Astrocyte (in vitro differentiated cells and primary cell): ENCODE measurements at regions not wholly inside any gene's neighbourhood (a gene's known extent, or its start where the extent isn't known, plus 50 kb on each side); places are given as distances from the start of the nearest gene placed in this dataset.

Experiments used
- EZH2 ChIP-seq: IDR thresholded peaks from 2 replicates; pipeline ENCODE4 v1.6.1; 2012; ENCODE audit warnings: mild to moderate bottlenecking, low read length, inconsistent platforms; ENCODE audit not compliant: insufficient read depth
- TF ChIP-seq, protein P1 (sequence below): IDR thresholded peaks from 2 replicates; pipeline ENCODE4 v1.5.1; 2011; ENCODE audit warnings: low read depth, mild to moderate bottlenecking, inconsistent platforms, low read length, moderate library complexity; ENCODE audit not compliant: insufficient read depth

DNA sequence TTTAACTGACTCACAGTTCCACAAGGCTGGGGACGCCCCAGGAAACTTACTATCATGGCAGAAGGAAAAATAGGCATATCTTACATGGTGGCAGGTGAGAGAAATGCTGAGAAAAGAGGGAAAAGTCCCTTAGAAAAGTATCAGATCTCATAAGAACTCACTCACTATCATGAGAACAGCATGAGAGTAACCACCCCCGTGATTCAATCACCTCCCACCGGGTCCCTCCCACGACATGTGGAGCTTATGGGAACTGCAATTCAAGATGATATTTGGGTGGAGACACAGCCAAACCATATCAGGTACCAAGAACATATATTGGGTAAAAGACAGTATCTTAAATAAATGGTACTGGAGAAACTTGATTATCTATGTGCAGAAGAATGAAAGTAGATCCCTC, 100.3 kb upstream of the FAR2 start:
- TF ChIP-seq, protein P1, sequence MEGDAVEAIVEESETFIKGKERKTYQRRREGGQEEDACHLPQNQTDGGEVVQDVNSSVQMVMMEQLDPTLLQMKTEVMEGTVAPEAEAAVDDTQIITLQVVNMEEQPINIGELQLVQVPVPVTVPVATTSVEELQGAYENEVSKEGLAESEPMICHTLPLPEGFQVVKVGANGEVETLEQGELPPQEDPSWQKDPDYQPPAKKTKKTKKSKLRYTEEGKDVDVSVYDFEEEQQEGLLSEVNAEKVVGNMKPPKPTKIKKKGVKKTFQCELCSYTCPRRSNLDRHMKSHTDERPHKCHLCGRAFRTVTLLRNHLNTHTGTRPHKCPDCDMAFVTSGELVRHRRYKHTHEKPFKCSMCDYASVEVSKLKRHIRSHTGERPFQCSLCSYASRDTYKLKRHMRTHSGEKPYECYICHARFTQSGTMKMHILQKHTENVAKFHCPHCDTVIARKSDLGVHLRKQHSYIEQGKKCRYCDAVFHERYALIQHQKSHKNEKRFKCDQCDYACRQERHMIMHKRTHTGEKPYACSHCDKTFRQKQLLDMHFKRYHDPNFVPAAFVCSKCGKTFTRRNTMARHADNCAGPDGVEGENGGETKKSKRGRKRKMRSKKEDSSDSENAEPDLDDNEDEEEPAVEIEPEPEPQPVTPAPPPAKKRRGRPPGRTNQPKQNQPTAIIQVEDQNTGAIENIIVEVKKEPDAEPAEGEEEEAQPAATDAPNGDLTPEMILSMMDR, result no peak
- no peak for TF ChIP-seq EZH2
